Kidney tubule cell (primary cell): ENCODE measurements at regions not wholly inside any gene's neighbourhood (a gene's known extent, or its start where the extent isn't known, plus 50 kb on each side); places are given as distances from the start of the nearest gene placed in this dataset.

Experiments
- DNase-seq: peaks from one replicate; pipeline ENCODE4 v3.0.0-alpha.2; 2018; ENCODE audit warnings: low spot score

- DNase-seq, result peak; percentile 48
These were observed 530.1 kb downstream of the SLC6A15 start for GRCh38 chr12:84382486-84382885.

GRCh38 chr12:84376320-84376719, 536.3 kb downstream of the SLC6A15 start:
- DNase-seq, result no peak

- DNase-seq, result no peak
These were observed 537.0 kb downstream of the SLC6A15 start for GRCh38 chr12:84375449-84376170.

- no peak for DNase-seq
These were observed 550.1 kb downstream of the SLC6A15 start for GRCh38 chr12:84362552-84362897.

- no peak for DNase-seq
These were observed 550.7 kb downstream of the SLC6A15 start for GRCh38 chr12:84361651-84362551.

- no peak for DNase-seq
These were observed 555.3 kb downstream of the SLC6A15 start for GRCh38 chr12:84357314-84357713.

GRCh38 chr12:84356224-84356623, 556.4 kb downstream of the SLC6A15 start:
- no peak for DNase-seq

GRCh38 chr12:84355561-84355960, 557.0 kb downstream of the SLC6A15 start:
- DNase-seq, result no peak

GRCh38 chr12:84348582-84348981, 564.0 kb downstream of the SLC6A15 start:
- no peak for DNase-seq

GRCh38 chr12:84341467-84342193, 571.0 kb downstream of the SLC6A15 start:
- no peak for DNase-seq

GRCh38 chr12:84336231-84336630, 576.4 kb downstream of the SLC6A15 start:
- no peak for DNase-seq

GRCh38 chr12:84329938-84330337, 582.7 kb downstream of the SLC6A15 start:
- peak; percentile 34 for DNase-seq

GRCh38 chr12:84315926-84316325, 596.7 kb downstream of the SLC6A15 start:
- DNase-seq, result no peak

GRCh38 chr12:84313323-84313675, 599.3 kb downstream of the SLC6A15 start:
- DNase-seq, result no peak

- DNase-seq, result no peak
These were observed 604.4 kb downstream of the SLC6A15 start for GRCh38 chr12:84308211-84308610.

- DNase-seq, result no peak
These were observed 607.5 kb downstream of the SLC6A15 start for GRCh38 chr12:84305144-84305543.

GRCh38 chr12:84294246-84294645, 618.4 kb downstream of the SLC6A15 start:
- DNase-seq, result no peak

GRCh38 chr12:84290168-84290567, 622.4 kb downstream of the SLC6A15 start:
- no peak for DNase-seq

GRCh38 chr12:84277986-84278385, 634.6 kb downstream of the SLC6A15 start:
- DNase-seq, result no peak

- no peak for DNase-seq
These were observed 636.4 kb downstream of the SLC6A15 start for GRCh38 chr12:84276215-84276614.

- no peak for DNase-seq
These were observed 640.3 kb downstream of the SLC6A15 start for GRCh38 chr12:84272324-84272723.

- no peak for DNase-seq
These were observed 642.0 kb downstream of the SLC6A15 start for GRCh38 chr12:84270470-84271140.
